GM19397 (cell line): ENCODE measurements at regions not wholly inside any gene's neighbourhood (a gene's known extent, or its start where the extent isn't known, plus 50 kb on each side); places are given as distances from the start of the nearest gene placed in this dataset.

Experiments used
- ATAC-seq: cut with Tn5 transposase; IDR thresholded peaks from one replicate; pipeline ENCODE4 v1.9.1; 2021; ENCODE audit warnings: mild to moderate bottlenecking, moderate library complexity; ENCODE audit not compliant: unreplicated experiment

DNA sequence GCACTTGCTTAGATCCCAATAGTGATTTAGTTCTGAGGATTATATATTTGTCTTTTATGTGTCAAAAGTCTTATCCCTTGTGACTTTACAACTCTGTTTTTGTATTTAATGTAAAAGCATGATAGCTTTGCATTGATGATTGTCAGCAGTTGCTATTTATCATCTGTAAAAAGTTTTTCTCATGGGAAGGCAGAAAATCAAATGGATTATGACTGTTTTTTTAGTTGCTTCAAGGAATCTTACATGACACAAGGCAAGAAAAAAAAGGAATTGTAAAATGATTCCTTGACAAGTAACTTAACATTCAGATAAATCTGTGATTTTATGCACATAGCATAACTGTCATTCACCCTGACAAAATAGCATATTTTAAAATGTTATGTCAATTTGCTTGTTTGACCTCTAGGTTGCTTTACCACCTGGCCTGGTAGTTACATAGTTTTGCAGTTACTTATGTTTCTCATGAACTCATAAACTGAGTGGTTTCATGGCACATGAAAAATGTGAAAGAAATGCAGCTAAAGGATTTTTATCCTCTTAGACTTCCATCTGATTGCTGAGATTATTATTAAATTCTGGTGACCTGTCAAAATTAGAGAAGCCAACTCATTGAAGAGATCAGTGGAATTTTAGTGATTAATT lies 622.6 kb downstream of the ADGRL2 start:
- no peak for ATAC-seq

DNA sequence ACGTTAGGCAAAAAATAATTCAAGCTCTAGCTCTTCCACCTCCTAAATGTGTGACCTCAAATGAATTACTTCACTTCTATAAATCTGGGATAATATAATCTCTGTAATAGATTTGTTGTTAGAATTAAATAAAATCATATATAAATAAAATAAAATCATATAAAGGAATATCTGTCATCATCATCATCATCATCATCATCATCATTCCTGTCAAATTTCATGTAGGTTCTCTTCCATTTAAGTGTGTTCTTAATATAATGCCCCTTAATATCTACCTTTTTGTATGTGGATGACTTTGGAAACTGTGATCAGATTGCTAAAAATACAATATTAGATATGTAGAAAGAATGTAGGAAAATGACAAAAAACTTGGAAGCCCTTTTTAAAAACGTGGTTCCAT lies 621.0 kb downstream of the ADGRL2 start:
- ATAC-seq, result no peak

DNA sequence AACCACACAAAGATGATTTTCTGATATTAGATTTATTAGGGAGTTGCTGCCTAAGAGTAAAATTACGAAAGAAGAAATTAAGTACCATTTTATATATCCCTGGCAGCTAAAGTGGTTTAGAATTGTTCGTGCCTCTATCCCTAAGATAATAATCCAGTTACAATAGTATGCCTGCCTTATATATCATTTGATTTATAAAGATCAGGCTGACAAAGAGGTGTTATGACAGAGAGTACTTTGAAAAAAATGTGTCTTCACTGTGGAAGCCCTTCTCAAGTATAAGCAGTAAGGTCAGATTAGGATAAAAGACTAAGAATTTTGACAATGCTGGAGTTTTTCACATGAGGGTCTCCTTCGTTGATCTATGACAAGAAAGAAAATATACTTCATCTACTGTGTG lies 619.9 kb downstream of the ADGRL2 start:
- ATAC-seq, result no peak

DNA sequence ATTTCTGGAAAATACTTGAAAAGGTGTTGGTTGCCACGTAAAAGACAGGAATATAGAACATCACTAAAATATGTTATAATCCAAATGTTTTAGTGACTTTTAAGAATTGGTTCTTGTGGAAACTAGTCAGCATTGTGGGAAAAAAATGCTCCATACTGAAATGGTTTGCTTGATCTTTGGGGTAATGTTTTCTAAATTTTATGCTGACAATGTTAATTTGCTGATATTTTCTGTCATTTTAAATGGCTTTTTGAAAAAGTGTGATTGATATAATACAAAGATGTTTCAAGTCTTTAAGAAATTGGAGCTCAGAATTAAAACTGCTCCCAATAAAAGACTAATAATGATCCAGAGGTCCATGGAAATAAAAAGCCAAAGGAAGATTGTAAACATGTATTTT lies 610.9 kb downstream of the ADGRL2 start:
- no peak for ATAC-seq

DNA sequence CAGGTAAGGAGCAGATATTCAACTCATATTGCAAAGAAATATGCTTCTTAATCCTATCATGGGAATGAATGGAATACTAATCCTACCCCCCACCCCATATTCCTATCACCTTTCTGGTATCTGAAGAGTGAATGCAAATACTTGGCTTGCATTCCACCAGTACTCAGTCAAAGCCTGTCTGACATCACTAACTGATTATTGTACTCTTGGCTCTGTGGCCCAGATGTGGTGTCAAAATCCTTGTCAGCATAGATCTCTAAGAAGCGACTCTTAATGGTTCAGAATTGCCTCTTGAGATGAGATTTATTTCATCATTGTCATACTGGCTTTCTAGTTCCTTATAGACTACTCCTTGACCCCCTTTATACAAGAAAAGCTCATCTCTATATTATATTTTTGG lies 604.6 kb downstream of the ADGRL2 start:
- ATAC-seq, result no peak

DNA sequence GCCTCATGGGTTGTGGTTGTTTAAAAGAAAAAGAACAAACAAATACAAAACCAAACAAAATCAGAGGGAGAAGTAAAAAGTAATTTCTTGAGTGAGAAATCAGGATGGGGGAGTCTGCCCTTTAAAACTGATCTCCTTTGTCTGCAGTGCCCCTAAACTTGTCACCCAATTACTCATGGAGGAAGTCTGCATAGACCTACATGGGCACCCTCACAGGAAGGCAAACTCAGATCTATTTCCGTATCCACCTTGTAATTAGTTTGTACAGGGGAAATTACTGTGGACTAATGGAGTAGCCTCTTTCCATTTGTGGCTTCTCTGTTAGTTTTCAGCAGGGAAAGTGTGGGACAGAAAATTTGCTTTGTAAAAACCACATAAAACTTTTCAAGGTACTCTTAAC lies 600.4 kb downstream of the ADGRL2 start:
- no peak for ATAC-seq

DNA sequence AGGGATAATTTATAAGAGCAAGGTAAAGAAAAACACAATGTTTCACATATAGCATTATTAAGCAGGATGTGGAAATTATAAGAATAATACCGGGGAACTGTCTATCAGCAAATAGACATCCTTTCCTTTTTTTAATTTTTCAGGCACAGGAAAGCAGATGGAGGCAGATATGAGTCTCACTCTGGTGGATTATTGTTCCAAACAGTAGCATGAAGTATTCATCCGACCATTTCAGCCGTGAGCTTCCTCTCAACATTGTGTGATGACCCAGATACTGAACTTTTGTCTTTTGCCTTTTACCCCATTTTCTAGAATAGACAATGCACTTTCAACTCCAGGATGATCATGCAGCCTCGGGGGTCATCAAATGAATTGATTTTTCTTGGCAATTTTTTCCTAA lies 599.8 kb downstream of the ADGRL2 start:
- ATAC-seq, result no peak

DNA sequence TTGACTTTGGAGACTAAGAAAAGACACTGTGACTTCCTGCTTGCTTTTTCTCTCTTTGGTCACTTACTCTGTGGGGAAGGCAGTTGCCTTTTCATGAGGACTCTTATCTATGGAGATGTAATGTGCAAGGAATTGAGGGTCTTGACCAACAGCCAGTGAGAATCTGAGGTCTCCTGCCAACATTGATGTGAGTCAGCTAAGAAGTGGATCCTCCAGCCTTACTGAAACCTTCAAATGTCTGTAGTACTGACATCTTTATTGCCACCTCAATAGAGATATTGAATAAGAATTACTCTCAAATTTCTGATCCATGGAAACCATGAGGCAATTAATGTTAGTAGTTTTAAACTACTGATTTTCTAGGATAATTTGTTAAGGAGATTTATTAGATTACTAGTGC lies 598.4 kb downstream of the ADGRL2 start:
- ATAC-seq, result no peak

DNA sequence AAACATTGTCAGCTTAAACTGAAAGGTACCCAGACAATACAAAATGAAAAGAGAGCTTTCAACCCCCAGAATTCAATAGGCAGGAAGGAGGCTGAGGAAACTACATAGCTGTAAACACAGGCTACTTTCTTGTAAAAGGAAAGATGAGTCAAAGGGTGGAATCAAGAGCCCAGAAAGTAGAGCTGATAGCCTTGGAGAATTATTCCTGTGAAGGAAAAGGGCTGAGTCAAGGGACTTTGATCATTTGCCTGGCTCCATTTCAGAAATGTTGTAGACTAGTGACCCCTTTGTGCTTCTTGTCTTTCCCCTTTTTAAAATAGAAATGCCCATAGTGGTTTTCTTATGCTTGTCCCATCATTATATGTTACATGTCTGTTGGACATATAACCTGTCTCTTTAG lies 597.6 kb downstream of the ADGRL2 start:
- ATAC-seq, result no peak

DNA sequence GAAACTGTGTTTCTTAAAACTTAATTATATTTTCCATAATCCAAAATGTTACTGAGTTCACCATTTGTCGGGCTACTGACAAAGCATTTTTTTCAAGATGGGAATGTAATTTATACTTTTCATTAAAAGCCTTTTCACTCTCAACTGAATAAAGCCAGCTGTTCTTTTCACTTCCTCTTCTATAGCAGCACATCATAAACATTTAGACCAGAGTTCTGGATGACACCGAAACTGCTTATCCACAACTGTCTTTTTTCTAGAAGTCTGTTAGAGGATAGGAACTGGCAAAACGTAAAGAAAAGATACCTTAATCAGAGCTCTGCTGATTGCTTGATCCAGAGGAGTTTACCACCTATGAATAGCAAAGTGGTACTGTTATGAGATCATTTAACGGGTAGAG lies 594.7 kb downstream of the ADGRL2 start:
- no peak for ATAC-seq

DNA sequence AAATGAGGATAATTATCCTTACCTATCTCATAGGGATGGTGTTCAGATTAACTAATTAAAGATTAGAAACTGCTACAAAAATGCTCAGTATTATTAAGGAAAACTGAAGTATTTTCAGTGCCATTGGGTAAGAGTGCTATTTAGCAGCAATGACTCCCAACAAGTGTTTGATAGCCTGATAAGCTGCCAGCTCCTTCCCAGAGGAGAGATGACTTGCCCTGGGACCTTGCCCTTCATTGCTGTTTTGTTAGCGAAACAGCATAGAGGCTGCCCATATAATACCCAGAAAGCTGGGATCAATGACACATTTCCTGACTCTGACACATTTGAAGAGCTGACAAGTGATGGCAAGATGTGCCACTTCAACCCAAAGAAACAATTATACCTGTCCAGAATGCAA lies 592.2 kb downstream of the ADGRL2 start:
- ATAC-seq, result no peak

DNA sequence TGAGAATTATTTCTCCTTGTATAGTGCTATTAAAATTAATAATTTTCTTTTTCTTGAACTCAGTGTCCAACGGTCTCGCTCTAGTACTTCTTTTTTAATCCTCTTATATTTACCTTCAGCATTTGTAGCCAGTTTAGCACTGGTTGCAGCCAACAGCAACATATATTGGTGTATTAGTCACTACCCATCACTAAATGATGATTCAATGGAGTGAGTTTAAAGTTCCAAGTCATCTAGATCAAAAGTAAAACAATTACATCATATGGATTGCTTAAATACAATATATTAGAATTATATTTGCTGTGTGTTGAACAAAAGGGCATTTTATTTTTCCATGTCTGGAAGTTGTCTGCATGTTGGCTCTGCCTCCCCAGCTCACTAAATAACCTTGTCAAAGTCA lies 591.8 kb downstream of the ADGRL2 start:
- no peak for ATAC-seq

DNA sequence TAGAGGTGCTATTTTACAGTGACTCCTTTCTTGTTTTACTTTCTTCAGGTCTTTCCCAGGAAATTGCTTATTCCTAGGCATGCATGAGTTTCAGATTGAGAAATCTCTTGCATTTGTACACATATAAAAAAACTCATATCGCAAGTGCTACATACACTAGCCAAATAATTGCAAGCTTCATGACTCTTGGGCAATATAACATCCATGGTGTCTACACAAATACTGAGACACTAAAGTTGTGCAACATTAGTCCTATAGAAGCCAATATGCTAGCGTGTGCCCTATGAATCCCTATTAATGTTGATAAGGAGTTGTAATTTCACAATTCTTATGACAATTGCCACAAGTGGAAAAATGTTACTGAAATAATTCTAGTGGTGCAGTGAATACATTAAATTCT lies 591.0 kb downstream of the ADGRL2 start:
- no peak for ATAC-seq

DNA sequence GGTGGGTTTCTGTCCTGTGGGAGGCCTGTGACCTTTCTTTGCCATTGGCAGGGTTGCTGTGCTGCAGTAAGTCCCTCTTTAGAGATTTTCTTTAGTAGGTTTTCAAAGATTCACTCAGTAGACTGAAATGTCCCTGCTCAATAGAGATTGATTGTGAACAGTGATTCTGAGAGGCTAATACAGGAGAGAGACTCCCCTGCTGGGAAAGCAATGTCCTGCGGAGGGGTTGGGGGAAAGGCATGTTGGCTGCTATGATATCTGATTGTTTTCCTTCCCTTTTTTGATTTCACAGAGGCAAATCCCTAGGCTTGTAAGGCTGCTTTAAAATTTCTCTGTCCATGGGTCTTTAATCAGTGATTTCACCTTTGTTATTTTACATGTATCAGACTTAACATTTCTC lies 589.9 kb downstream of the ADGRL2 start:
- ATAC-seq, result no peak

DNA sequence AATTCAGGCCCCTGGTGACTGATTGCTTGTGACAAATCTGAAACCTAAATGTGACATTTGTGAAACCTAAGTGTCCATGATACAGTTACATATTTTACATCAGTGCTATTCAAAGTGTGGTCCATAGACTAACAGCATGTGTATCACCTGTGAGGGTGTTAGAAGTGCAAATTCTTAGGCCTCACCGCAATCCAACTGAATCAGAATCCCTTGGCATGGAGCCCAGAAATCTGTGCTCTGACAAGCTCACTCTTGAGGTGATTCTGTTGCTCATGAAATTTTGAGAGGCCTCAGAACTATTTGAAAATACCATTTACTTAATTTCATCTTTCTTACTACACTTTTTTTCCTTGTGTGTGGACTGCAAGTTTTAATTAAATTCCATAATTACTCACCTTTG lies 587.9 kb downstream of the ADGRL2 start:
- no peak for ATAC-seq

DNA sequence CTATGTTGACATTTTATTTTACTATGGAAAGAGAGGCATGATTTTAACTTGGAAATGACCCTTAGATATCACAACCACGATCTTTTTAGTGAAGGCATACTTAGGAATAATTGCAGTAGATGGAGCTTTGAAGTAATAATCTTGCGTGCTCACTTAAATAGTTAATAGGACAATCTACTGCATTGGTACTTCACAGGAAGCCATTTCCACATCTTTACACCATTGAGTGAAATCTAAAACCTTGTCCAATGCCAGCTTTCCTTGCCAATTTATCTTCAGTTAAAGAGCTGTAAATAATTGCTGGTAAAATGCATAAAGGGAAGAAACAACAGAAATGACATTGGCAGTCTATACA lies 586.3 kb downstream of the ADGRL2 start:
- ATAC-seq, result no peak

DNA sequence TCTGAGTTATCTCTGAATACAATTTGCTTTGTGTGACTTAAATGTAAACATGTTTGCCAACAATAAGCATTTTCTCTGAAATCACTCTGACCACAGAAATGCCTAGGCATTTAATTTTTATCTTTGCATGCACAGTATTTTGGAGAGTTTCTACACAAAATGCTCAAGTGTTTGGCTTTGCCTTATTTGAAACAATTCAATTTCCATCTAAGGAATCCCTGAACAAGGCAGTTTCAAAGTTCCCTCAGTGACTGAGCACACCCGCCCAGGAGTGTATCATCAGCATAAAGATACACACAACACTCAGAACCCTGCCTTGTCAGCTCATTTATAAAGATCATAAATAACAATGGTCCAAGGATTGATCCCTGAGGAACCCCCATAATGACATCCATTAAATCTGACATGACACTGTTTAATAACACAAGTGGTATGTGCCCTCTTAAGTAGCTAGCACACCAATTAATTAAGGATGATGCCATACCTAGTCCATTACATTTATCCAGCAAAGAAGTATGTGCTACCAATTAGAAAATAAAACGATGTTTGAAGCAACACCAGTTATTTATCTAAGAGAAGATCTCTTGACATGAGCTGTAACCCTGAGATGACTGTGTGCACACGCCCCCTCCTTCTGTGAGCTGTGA lies 585.8 kb downstream of the ADGRL2 start:
- no peak for ATAC-seq

DNA sequence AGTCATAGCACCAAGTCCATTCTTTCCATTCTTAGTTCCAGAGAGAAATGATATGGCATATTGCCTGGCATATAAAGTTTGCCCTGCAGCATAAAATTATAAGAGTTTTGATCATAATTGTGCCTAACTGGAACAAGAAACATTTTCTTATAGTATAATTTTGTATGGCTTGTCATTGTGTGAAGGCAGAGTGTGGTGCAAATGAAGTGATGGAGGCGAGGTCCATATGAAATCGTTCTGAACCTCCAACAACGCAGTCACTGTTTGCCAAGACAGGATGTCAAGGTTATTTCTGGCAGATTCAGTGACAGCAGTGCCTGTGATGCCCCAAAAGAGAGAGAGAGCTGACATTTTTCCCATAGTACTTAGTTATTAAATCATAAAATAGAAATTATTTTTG lies 584.0 kb downstream of the ADGRL2 start:
- no peak for ATAC-seq

DNA sequence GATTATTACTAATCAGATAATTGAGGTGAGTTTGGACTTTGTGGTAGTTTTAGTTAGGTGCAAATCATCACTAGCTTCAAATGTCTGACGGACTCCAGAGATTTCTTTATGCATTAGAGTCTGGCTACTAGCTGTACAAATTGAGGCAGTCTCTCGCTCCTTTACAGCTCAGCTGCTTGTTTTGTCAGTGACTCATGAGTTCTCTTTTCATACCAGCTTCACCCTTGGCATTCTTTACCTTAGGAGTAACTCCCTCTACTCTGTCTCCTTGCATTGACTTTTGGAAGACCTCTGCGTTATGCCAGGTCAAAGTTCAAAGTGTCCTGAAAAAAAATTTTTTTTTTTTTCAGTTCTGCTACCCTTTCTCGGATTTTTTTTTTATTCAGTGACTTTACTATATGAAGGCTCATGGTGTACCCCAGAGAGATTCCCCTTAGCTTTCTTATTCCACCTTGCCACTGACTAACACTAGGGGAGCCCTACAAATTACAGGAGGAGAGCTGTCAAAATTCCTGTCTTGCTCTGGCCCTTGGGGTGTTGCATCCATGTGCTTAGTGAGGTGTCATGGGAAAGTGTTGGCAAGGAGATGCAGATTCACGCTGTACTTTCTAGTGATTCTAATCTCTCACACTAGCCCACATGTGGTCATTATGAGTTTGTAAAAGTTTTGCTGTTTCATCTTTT lies 576.6 kb downstream of the ADGRL2 start:
- ATAC-seq, result no peak

DNA sequence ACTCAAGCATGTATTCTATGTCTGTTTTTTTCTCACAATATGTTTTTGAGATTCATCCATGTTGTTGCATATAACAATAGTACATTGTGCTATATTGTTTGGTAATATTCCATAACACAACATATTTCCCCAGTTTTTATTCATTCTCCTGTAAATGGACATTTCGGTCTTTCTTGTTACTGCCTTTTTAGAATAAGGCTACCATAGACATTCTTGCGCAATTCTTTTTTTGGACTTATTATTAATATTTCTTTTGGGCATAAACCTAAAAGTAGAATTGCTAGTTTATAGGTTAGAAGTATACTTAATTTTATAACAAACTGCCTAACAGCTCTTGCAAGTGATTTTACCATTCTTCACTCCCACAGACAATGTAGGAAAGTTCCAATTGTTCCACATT lies 573.0 kb downstream of the ADGRL2 start:
- no peak for ATAC-seq

DNA sequence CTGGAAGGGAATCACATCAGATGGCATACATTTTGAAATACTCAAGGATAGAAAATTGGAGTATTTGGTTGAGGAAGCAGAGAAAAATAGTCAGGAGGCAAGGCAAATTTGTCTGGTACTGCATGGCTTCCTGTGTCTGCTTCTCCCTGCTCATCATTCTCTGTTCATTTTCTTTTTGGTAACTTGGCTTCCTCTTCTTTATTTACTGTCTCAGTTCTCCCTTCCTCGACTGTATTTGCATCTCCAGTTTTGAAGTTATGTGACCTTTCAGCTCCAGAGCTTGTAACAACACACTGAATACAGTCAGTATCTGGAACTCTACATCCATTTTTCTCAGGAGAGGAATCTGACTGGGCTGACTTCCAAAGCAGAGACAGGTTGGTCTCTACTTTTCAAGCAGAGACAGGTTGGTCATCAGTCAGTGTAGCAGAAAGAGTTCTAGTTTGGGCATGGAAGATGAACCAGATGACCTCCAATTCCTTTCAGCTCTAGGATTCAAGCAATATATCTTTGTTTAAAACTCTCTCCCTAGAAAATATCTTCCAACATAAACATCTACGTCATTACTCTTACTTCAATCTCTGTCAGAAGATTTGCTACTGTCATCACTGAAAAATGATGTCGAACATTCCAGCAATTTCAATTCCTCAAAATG lies 571.2 kb downstream of the ADGRL2 start:
- no peak for ATAC-seq

DNA sequence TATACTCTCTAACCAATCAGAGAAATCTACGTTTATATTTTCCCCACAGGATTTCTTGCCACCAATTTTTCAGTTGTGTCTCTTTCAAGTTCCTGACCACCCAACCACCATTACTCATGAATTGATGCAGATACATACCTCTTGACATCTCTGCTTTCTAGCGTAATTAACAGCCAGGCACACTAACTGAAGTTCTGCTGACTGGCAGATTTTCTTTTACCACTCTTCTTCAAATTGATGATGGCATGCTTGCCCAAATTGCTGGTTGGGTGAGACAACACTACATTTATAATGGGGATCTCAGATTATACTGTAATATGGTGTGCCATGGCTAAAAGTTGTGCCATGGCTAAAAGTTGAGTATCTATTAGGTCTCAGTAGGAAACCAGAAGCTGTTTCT lies 566.7 kb downstream of the ADGRL2 start:
- ATAC-seq, result no peak
